Astrocyte (in vitro differentiated cells and primary cell): ENCODE measurements at regions not wholly inside any gene's neighbourhood (a gene's known extent, or its start where the extent isn't known, plus 50 kb on each side); places are given as distances from the start of the nearest gene placed in this dataset.

Experiments used
- DNase-seq: peaks from one replicate; pipeline ENCODE4 v3.0.0-alpha.2; 2010; ENCODE audit warnings: low read depth
- FAIRE-seq: peaks from 2 replicates; lab custom pipeline; 2011; peaks lifted over from hg19 to GRCh38; lab: Jason Lieb, UNC
- H2AFZ ChIP-seq: 2 replicates; pipeline ENCODE4 v1.6.0; 2012; ENCODE audit warnings: low read depth, low read length, inconsistent platforms
- H3K27ac ChIP-seq: 2 replicates; pipeline ENCODE4 v1.5.1; 2011; ENCODE audit warnings: low read depth, low read length, inconsistent platforms
- H3K27me3 ChIP-seq: 2 replicates; pipeline ENCODE4 v1.6.0; 2011; ENCODE audit warnings: low read length, inconsistent platforms; ENCODE audit not compliant: insufficient read depth
- H3K36me3 ChIP-seq: 2 replicates; pipeline ENCODE4 v1.5.1; 2011; ENCODE audit warnings: low read length, inconsistent platforms; ENCODE audit not compliant: insufficient read depth
- H3K4me1 ChIP-seq: 2 replicates; pipeline ENCODE4 v1.5.1; 2011; ENCODE audit warnings: low read length, inconsistent platforms; ENCODE audit not compliant: insufficient read depth
- H3K4me2 ChIP-seq: 2 replicates; pipeline ENCODE4 v1.6.0; 2012; ENCODE audit warnings: low read length, inconsistent platforms
- H3K4me3 ChIP-seq: 2 replicates; pipeline ENCODE4 v1.5.1; 2011; ENCODE audit warnings: low read depth, mild to moderate bottlenecking, low read length, inconsistent platforms; ENCODE audit not compliant: insufficient read depth
- H3K79me2 ChIP-seq: 2 replicates; pipeline ENCODE4 v1.6.0; 2012; ENCODE audit warnings: mild to moderate bottlenecking, low read length, inconsistent platforms; ENCODE audit not compliant: insufficient read depth
- H3K9ac ChIP-seq: 2 replicates; pipeline ENCODE4 v1.6.0; 2012; ENCODE audit warnings: mild to moderate bottlenecking, low read length, inconsistent platforms
- H3K9me3 ChIP-seq: 2 replicates; pipeline ENCODE4 v1.5.1; 2012; ENCODE audit warnings: low read depth, mild to moderate bottlenecking, low read length, inconsistent platforms; ENCODE audit not compliant: insufficient read depth
- H4K20me1 ChIP-seq: 2 replicates; pipeline ENCODE4 v1.6.0; 2012; ENCODE audit warnings: low read length, inconsistent platforms; ENCODE audit not compliant: insufficient read depth
- H3K27ac Mint-ChIP-seq: one replicate; pipeline ENCODE4 v1.8.0; 2021; ENCODE audit warnings: mild to moderate bottlenecking, mixed read lengths; ENCODE audit not compliant: unreplicated experiment
- H3K27me3 Mint-ChIP-seq: one replicate; pipeline ENCODE4 v1.8.0; 2021; ENCODE audit warnings: low read depth, mixed read lengths; ENCODE audit not compliant: unreplicated experiment
- H3K36me3 Mint-ChIP-seq: one replicate; pipeline ENCODE4 v1.8.0; 2021; ENCODE audit warnings: low read depth, mixed read lengths; ENCODE audit not compliant: unreplicated experiment
- H3K4me1 Mint-ChIP-seq: one replicate; pipeline ENCODE4 v1.8.0; 2021; ENCODE audit warnings: low read depth, mixed read lengths; ENCODE audit not compliant: unreplicated experiment
- H3K4me3 Mint-ChIP-seq: one replicate; pipeline ENCODE4 v1.8.0; 2021; ENCODE audit warnings: mild to moderate bottlenecking, moderate library complexity, mixed read lengths; ENCODE audit not compliant: unreplicated experiment
- H3K9me3 Mint-ChIP-seq: one replicate; pipeline ENCODE4 v1.8.0; 2021; ENCODE audit warnings: mild to moderate bottlenecking, mixed read lengths; ENCODE audit not compliant: unreplicated experiment
- CTCF ChIP-seq: IDR thresholded peaks from 2 replicates; pipeline ENCODE4 v1.5.1; 2011; ENCODE audit warnings: low read depth, mild to moderate bottlenecking, inconsistent platforms, low read length, moderate library complexity; ENCODE audit not compliant: insufficient read depth
- EZH2 ChIP-seq: IDR thresholded peaks from 2 replicates; pipeline ENCODE4 v1.6.1; 2012; ENCODE audit warnings: mild to moderate bottlenecking, low read length, inconsistent platforms; ENCODE audit not compliant: insufficient read depth

- Histone ChIP-seq H3K4me3 (no peak overlapping the region), H3K79me2 (no peaks in the 10 kb centered on the region), H3K27me3 (no peaks in the 10 kb centered on the region), H3K9me3 (no peaks in the 10 kb centered on the region), H4K20me1 (no peaks in the 10 kb centered on the region), H2AFZ (no peak overlapping the region), H3K27ac (no peak overlapping the region), H3K9ac (no peak overlapping the region), H3K36me3 (no peaks in the 10 kb centered on the region), H3K4me2 (peak overlapping the region; percentile 26), H3K4me1 (peaks cover under 1% of the 10 kb centered on the region)
- H3K9me3 Mint-ChIP-seq = peaks cover 2% of the 10 kb centered on the region
- H3K4me1 Mint-ChIP-seq = peaks cover 2% of the 10 kb centered on the region
- peaks cover 3% of the 10 kb centered on the region for H3K27me3 Mint-ChIP-seq
- no peaks in the 10 kb centered on the region for H3K36me3 Mint-ChIP-seq
- no peak for FAIRE-seq
- no peak for TF ChIP-seq CTCF
- TF ChIP-seq EZH2 = no peak
- H3K4me3 Mint-ChIP-seq = no peak overlapping the region
- DNase-seq = peak; percentile 26
- no peak overlapping the region for H3K27ac Mint-ChIP-seq
Observed at GRCh38 chr12:5267603-5268423, 164.1 kb upstream of the NTF3 start.

GRCh38 chr12:5268424-5269210, 163.3 kb upstream of the NTF3 start:
- H3K9me3 ChIP-seq = no peaks in the 10 kb centered on the region
- no peak overlapping the region for H2AFZ ChIP-seq
- peak overlapping the region; percentile 26 for H3K4me2 ChIP-seq
- no peak overlapping the region for H3K27ac ChIP-seq
- no peak for TF ChIP-seq CTCF
- TF ChIP-seq EZH2 = no peak
- no peak overlapping the region for H3K4me3 ChIP-seq
- Mint-ChIP-seq H3K27ac (no peak overlapping the region), H3K27me3 (peaks cover 5% of the 10 kb centered on the region), H3K36me3 (no peaks in the 10 kb centered on the region), H3K4me3 (no peak overlapping the region), H3K9me3 (peaks cover 2% of the 10 kb centered on the region), H3K4me1 (peaks cover 2% of the 10 kb centered on the region)
- H4K20me1 ChIP-seq = no peaks in the 10 kb centered on the region
- no peak overlapping the region for H3K9ac ChIP-seq
- H3K36me3 ChIP-seq = no peaks in the 10 kb centered on the region
- H3K79me2 ChIP-seq = no peaks in the 10 kb centered on the region
- DNase-seq (no peak), FAIRE-seq (no peak)
- H3K27me3 ChIP-seq = no peaks in the 10 kb centered on the region
- no peaks in the 10 kb centered on the region for H3K4me1 ChIP-seq
